ENCODE measurements at regions not wholly inside any gene's neighbourhood (a gene's known extent, or its start where the extent isn't known, plus 50 kb on each side); places are given as distances from the start of the nearest gene placed in this dataset.

DNA sequence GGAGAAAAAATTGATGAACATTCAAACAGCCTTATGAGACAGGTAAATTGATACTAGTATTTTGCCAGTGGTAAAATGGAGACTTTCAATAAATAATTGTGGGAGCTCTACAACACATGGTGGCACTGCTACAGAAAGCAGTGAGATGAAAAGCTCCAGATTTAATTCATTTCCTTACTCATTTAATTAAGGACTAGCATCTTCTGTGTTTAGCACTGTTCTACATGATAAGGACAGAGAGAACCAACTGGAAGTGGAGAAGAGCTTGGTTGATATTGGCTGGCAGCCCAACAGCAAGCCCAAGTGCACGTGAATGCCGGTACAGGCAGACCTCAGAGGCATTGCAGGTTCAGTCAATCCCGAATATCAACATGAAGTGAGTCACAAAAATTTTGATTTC, 470.4 kb upstream of the MYT1L start:
- Histone ChIP-seq H3K4me1 (ENCODE audit: control insufficient read depth in 2 of 2, insufficient read depth in 2 of 2, low read length in 2 of 2) (no peaks in the 10 kb centered on the region), H4K20me1 (ENCODE audit: control insufficient read depth, insufficient read depth, low read length, poor library complexity, severe bottlenecking) (no peaks in the 10 kb centered on the region), H3K4me2 (replicated peaks; ENCODE audit: low read depth, low read length, poor library complexity, severe bottlenecking) (no peak overlapping the region), H3K27ac (ENCODE audit: low read length in 2 of 2) (no peak overlapping the region), H3K36me3 (replicated peaks in 1 of 2; ENCODE audit: control extremely low read depth in 1 of 2, control insufficient read depth in 1 of 2, extremely low read depth in 1 of 2, insufficient read depth in 2 of 2, low read length in 1 of 2) (no peaks in the 10 kb centered on the region), H3K9ac (ENCODE audit: low read length) (no peak overlapping the region), H3K27me3 (replicated peaks in 1 of 4; ENCODE audit: control extremely low read depth in 1 of 4, control insufficient read depth in 3 of 4, insufficient read depth in 4 of 4, low read length in 3 of 4) (no peaks in the 10 kb centered on the region), H2AFZ (ENCODE audit: insufficient read depth, low read depth, low read length, poor library complexity, severe bottlenecking) (no peak overlapping the region), H3K9me3 (ENCODE audit: control extremely low read depth in 1 of 3, control insufficient read depth in 2 of 3, insufficient read depth in 1 of 3, low read length in 2 of 3) (peaks cover 0 to 3% (median 0%) of the 10 kb centered on the region in 3 donors), H3K4me3 (ENCODE audit: control extremely low read depth in 1 of 5, extremely low read depth in 1 of 5, insufficient read depth in 1 of 5, low read depth in 2 of 5, low read length in 4 of 5) (no peak overlapping the region), H3K79me2 (ENCODE audit: control insufficient read depth, insufficient read depth, low read length) (no peaks in the 10 kb centered on the region)
- Mint-ChIP-seq H3K27me3 (no peaks in the 10 kb centered on the region), H3K4me3 (no peak overlapping the region), H3K27ac (no peak overlapping the region), H3K4me1 (no peaks in the 10 kb centered on the region), H3K9me3 (ENCODE audit: insufficient read depth) (peaks cover 2% of the 10 kb centered on the region)
- POLR2A ChIA-PET = no interaction called here
- 83% methylated on average over 1 of the region's 3 CpGs for WGBS (ENCODE audit: insufficient coverage)
- intact Hi-C loops (cut with micrococcal nuclease) = no loop called here
- DNase-seq (no peak), ATAC-seq (ENCODE audit: low read depth) (no peak)
- CTCF ChIA-PET = no interaction called here
- no peak for TF ChIP-seq EZH2 (IDR thresholded peaks at IDR 0.05; ENCODE audit: borderline replicate concordance, insufficient read depth, low read depth, low read length, poor library complexity, severe bottlenecking)
- TF ChIP-seq, protein P1, sequence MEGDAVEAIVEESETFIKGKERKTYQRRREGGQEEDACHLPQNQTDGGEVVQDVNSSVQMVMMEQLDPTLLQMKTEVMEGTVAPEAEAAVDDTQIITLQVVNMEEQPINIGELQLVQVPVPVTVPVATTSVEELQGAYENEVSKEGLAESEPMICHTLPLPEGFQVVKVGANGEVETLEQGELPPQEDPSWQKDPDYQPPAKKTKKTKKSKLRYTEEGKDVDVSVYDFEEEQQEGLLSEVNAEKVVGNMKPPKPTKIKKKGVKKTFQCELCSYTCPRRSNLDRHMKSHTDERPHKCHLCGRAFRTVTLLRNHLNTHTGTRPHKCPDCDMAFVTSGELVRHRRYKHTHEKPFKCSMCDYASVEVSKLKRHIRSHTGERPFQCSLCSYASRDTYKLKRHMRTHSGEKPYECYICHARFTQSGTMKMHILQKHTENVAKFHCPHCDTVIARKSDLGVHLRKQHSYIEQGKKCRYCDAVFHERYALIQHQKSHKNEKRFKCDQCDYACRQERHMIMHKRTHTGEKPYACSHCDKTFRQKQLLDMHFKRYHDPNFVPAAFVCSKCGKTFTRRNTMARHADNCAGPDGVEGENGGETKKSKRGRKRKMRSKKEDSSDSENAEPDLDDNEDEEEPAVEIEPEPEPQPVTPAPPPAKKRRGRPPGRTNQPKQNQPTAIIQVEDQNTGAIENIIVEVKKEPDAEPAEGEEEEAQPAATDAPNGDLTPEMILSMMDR (IDR thresholded peaks at IDR 0.05) = no peak

DNA sequence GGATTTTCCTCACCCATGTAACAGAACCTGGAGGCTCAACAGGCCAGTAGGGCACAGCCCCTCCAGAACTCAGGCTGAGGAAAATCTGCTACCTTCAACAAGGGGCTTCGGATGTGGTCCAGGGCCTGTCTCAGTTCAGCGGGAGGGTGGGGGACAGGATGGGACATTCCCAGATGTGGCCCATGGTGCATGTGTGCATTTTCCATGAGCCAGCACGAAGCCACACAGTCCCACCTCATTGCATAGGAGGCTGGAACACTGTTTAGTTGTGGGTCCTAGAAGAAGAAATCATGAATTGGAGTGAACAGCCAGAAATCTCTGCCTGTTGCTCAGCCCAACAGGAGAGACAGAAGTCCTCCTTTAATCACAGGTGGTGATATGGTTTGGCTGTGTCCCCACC, 469.6 kb upstream of the MYT1L start:
- ChIA-PET CTCF (no interaction called here), POLR2A (no interaction called here)
- Histone ChIP-seq H3K9me3 (ENCODE audit: control extremely low read depth in 1 of 3, control insufficient read depth in 2 of 3, insufficient read depth in 1 of 3, low read length in 2 of 3) (peaks cover 0 to 3% (median 0%) of the 10 kb centered on the region in 3 donors), H3K36me3 (replicated peaks in 1 of 2; ENCODE audit: control extremely low read depth in 1 of 2, control insufficient read depth in 1 of 2, extremely low read depth in 1 of 2, insufficient read depth in 2 of 2, low read length in 1 of 2) (no peaks in the 10 kb centered on the region), H3K27ac (ENCODE audit: low read length in 2 of 2) (no peak overlapping the region), H3K27me3 (replicated peaks in 1 of 4; ENCODE audit: control extremely low read depth in 1 of 4, control insufficient read depth in 3 of 4, insufficient read depth in 4 of 4, low read length in 3 of 4) (no peaks in the 10 kb centered on the region), H2AFZ (ENCODE audit: insufficient read depth, low read depth, low read length, poor library complexity, severe bottlenecking) (no peak overlapping the region), H3K4me2 (replicated peaks; ENCODE audit: low read depth, low read length, poor library complexity, severe bottlenecking) (no peak overlapping the region), H4K20me1 (ENCODE audit: control insufficient read depth, insufficient read depth, low read length, poor library complexity, severe bottlenecking) (no peaks in the 10 kb centered on the region), H3K9ac (ENCODE audit: low read length) (no peak overlapping the region), H3K4me3 (ENCODE audit: control extremely low read depth in 1 of 5, extremely low read depth in 1 of 5, insufficient read depth in 1 of 5, low read depth in 2 of 5, low read length in 4 of 5) (no peak overlapping the region), H3K4me1 (ENCODE audit: control insufficient read depth in 2 of 2, insufficient read depth in 2 of 2, low read length in 2 of 2) (no peaks in the 10 kb centered on the region), H3K79me2 (ENCODE audit: control insufficient read depth, insufficient read depth, low read length) (no peaks in the 10 kb centered on the region)
- H3K9me3 Mint-ChIP-seq (ENCODE audit: insufficient read depth) = peaks cover 2% of the 10 kb centered on the region
- H3K27ac Mint-ChIP-seq = no peak overlapping the region
- intact Hi-C loops (cut with micrococcal nuclease) = no loop called here
- H3K4me1 Mint-ChIP-seq = no peaks in the 10 kb centered on the region
- no peak for ATAC-seq (ENCODE audit: low read depth)
- no peak for DNase-seq
- H3K4me3 Mint-ChIP-seq = no peak overlapping the region
- H3K27me3 Mint-ChIP-seq = no peaks in the 10 kb centered on the region
- WGBS (ENCODE audit: insufficient coverage) = 100% methylated on average over 1 of the region's 3 CpGs
- no peak for TF ChIP-seq EZH2 (IDR thresholded peaks at IDR 0.05; ENCODE audit: borderline replicate concordance, insufficient read depth, low read depth, low read length, poor library complexity, severe bottlenecking)
- TF ChIP-seq, protein P1 (IDR thresholded peaks at IDR 0.05) = no peak
